Stromal cell of bone marrow (primary cell): ENCODE measurements at regions not wholly inside any gene's neighbourhood (a gene's known extent, or its start where the extent isn't known, plus 50 kb on each side); places are given as distances from the start of the nearest gene placed in this dataset.
A peak's percentile ranks its signal among the peaks of the same experiment; 100 is the strongest.

Experiments used
- DNase-seq: peaks from one replicate; pipeline ENCODE4 v3.0.0-alpha.2; 2012; ENCODE audit warnings: low read depth

DNA sequence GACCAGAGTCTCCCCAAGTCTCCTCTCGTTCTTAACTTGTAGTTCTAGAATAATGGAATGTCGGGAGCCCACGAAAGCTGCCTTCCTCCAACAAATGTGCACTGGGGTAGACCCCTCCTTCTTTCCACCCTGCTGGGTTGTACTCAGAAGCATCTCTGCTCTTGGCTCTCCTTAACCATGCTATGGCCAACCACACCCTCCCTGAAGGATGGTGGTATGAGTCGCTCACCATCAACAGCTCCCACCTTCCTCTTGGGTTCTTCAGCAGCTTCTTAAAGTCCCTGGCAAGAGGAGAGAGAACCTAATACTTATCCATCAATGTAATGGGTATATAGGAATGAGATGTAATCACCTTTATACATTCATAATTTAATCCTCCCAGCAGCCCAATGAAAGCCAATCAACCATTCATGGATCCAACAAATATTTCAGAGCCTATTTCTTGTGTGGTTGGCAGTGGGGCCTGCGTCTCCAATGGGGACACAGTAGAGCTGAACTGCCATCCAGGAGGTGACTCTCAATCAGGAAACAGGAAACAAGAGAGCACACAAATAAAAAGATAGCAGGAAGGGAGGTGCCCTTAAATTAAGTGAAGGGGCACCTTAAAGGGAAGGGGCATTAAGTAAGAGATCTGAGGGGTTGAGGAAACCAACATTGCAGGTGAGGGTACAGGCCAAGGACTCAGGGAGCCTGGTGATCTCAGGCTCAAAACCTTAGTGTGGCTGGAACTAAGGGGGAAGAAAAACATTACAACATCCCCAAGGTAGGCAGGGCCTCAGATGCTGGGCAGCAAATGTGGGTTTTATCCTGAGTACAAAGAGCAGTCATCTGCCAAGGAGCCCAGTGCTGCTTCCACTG is 64.4 kb upstream of the ETS2 start:
- no peak for DNase-seq

DNA sequence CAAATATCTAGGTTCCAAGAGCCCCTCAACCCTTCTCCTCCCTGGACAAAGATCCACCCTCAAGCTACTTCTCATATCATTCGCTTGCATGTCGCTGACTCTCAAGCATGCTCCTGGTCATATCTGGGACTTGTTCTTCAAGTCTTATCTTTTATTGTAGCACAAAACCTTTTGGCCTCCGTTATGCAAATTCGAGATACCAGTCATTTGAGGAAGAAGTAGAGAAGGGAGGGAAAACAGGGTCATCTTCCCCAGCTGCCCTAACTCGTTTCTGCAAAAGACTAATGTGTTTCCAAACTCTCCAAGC is 63.8 kb upstream of the ETS2 start:
- no peak for DNase-seq

DNA sequence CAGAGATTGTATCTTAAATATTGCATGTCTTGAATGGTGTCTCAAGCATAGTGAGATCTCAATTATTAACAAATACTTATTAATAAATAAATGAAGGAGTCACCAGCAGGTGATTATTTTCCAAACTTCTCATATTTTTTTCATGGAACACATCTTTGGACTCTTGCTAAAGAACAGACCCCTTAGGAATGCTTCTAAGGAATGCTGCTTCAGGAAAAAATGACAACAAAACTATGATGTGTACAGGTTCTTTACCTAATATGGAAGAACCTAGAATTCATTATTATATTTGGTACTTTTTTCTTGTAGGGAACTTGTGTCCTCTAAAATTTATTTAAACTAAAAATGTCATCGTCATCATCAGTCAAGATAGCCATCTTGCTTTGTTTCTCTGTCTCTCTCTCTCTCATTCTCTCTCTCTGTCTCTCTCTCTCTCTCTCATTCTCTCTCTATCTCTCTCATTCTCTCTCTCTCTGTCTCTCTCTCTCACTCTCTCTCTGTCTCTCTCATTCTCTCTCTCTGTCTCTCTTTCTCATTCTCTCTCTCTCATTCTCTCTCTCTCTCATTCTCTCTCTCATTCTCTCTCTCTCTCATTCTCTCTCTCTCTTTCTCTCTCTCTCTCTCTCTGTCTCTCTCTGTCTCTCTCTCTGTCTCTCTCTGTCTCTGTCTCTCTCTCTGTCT is 63.0 kb upstream of the ETS2 start:
- DNase-seq = no peak

DNA sequence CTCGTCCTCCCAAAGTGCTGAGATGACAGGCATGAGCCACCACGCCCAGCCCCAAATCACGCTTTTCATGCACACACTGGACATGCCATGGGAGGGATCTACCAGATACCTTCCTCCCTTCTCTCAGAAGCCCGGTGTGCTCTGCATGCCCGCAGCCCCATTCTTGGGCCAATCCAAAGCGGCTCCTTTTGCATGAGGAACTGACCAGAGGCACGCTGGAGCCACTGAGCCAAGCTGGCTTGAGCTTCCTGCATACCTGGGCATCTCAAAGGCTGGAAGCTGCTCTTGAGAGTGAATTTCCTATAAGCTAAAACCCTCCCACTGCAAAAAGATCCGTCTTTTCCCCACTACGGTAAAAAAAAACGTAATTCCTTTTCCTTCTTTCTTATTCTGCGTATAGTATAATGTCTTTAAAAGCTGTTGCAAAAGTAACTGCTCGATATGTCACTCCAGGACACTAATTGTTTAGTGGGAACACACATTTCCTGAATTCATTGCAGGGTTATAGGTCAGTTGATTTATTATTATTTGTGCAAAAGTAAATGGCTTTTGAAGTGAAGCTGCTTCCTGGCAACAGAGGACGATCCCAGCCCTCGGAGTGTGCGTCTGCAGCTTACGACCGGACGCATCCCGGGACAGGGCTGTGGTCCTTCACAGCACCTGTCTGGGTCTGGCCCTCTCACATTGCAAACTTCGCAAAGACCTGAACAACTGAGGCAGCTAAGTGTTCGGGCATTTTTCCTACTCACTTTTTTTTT is 61.8 kb upstream of the ETS2 start:
- no peak for DNase-seq

DNA sequence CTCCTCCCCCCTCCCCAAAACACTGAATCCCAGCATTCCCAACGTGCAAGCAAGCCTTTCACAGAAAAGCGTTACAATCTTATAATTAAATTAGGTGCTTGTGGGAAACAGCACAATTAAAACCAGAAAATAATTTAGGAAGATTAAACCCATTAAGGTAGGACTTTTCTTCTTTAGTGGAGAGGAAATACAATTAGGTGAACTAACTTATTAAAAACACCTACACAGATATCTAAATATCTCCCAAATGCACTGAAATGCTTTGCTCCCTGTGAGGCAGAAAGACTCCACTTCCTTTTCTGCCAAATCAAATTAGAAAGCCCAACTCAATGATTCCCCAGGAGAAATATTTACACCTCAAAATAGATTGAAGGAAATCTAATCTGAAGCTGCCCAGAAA is 60.9 kb upstream of the ETS2 start:
- no peak for DNase-seq

DNA sequence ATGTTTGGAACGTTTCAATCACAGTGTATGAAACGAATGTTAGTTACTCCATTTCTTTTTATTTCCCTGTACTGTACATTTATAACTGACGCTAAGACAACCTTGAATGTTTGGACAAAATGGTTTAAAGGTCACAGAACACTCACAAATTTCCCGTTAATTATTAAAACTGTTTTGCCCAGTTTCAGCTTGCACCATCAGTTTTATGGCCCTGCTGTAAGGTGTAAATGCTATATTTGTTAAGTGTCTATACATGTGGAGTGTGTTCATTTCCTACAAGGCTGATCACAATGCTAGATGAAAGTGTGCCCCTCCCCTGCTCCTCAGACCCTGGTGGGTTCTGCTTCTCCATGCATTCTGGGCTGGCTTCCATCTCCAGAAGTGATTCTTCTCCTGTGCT is 57.9 kb upstream of the ETS2 start:
- no peak for DNase-seq

DNA sequence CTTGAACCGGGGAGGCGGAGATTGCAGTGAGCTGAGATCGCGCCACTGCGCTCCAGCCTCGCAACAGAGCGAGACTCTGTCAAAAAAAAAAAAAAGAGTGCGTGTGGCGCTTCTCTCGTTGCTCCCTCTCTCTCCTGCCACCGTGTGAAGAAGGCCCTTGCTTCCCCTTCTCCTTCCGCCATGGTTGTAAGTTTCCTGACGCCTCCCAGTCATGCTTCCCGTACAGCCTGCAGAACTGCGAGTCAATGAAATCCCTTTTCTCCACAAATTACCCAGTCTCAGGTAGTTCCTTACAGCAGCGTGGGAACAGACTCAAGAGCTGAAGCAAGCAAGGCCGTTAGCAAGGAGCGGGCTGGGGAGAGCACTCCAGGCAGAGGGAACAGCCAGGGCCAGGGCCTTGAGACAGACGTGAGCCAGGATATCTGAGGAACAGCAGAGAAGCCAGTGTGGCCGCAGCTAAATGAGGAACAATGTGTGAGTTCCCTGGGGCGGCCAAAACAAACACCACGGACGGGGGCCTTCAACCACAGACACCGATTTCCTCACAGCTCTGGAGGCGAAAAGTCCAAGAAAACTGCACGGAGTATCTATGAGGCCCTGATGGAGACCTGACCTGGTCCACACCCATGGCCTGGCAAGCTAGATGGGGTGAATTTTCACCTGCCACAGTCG is 54.2 kb upstream of the ETS2 start:
- peak; percentile 21 for DNase-seq

DNA sequence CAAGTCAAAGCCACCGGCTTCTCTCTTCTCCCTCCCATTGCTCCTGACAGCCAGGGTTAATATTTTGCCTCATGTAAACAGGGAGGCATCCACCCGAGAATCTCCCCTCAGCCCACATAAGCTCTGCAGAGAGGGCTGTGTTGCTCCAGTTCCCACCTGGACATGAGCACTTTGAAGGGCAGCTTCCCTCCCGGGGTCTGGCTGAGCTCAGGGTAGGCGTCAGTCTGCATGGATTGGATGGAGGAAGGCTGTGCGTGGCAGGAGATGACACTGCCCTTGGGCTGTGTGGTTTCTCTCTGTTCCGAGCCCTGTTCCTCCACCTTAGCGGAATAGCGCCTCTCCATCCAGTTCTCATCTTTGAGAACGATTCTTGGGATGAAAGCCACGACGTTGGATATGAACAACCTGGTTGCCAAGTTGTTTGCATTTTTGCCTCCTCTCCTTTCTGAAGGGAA is 53.7 kb upstream of the ETS2 start:
- DNase-seq = no peak

DNA sequence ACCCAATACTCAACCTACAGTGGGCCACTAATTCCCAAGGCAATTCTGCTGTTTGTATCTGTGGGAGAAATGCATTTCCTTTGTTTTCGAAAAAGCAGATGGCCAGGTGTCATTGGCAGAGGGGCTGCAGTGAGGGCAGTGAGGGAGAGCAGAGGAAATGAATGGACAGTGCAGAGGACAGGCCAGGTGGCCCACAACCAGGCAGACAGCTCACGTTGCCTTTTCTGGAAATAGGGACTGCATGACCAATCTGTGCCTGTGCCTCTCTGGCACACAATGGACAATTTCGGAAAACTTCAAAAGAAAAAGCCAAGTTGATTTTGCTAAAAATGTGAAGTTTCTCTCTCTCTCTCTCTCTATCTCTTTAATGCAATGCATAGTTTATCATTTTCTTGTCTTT is 52.6 kb upstream of the ETS2 start:
- no peak for DNase-seq

DNA sequence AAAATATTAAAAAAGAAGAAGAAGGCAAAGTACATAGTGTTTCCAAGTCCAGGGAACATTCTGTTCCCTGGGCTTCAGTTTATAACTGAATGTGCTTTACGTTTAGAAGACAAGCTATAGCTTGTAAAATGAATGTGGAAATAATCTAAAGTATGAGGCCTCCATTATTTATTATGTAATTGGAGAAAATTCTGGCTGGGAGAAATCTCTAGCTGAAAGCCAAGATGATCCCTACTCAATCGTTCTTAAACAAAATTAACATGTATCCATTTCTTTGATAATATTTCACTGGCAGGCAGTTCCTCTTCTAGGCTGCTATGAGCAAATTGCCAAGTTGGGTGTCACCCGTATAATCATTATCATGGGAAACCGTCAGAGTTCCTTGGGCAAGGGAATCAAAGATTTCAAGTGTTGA is 52.2 kb upstream of the ETS2 start:
- DNase-seq = no peak
